GM23338 (cell line): ENCODE measurements at regions not wholly inside any gene's neighbourhood (a gene's known extent, or its start where the extent isn't known, plus 50 kb on each side); places are given as distances from the start of the nearest gene placed in this dataset.

Experiments used
- ATAC-seq: fragments of 200-7000 bp; cut with Tn5 transposase; 3 replicates; pipeline ENCODE4 v1.9.1; 2020
- DNase-seq: peaks from one replicate; pipeline ENCODE4 v3.0.0-alpha.2; 2015; ENCODE audit warnings: low spot score
- H2AFZ ChIP-seq: fragments of 200-600 bp; sonication (generic); 2 replicates; pipeline ENCODE4 v1.8.0; 2016; ENCODE audit warnings: antibody characterized with exemption, mild to moderate bottlenecking, moderate library complexity
- H3F3A ChIP-seq: fragments of 200-600 bp; sonication (generic); replicated peaks from 2 replicates; pipeline ENCODE4 v1.8.0; 2017; ENCODE audit warnings: antibody characterized with exemption, mixed run types, low read depth
- H3K27ac ChIP-seq: fragments of 200-600 bp; sonication (generic); 2 replicates; pipeline ENCODE4 v1.6.1; 2016; ENCODE audit warnings: low read depth
- H3K27me3 ChIP-seq: fragments of 200-600 bp; sonication (generic); 2 replicates; pipeline ENCODE4 v1.8.0; 2016; ENCODE audit warnings: mild to moderate bottlenecking, mixed run types, moderate library complexity; ENCODE audit not compliant: insufficient read depth
- H3K36me3 ChIP-seq: fragments of 200-600 bp; sonication (generic); 2 replicates; pipeline ENCODE4 v1.8.0; 2016; ENCODE audit warnings: mild to moderate bottlenecking; ENCODE audit not compliant: insufficient read depth
- H3K4me1 ChIP-seq: fragments of 200-600 bp; sonication (generic); 2 replicates; pipeline ENCODE4 v1.8.0; 2016; ENCODE audit warnings: mild to moderate bottlenecking, moderate library complexity; ENCODE audit not compliant: insufficient read depth
- H3K4me2 ChIP-seq: fragments of 200-600 bp; sonication (generic); 2 replicates; pipeline ENCODE4 v1.7.1; 2017; ENCODE audit warnings: mixed run types
- H3K4me3 ChIP-seq: fragments of 200-600 bp; sonication (generic); 2 replicates; pipeline ENCODE4 v1.6.1; 2016; ENCODE audit warnings: mixed run types
- H3K79me2 ChIP-seq: fragments of 200-600 bp; sonication (generic); replicated peaks from 2 replicates; pipeline ENCODE4 v1.8.0; 2017; ENCODE audit warnings: mild to moderate bottlenecking; ENCODE audit not compliant: insufficient read depth
- H3K9me2 ChIP-seq: fragments of 200-600 bp; sonication (generic); 2 replicates; pipeline ENCODE4 v1.8.0; 2017; ENCODE audit not compliant: insufficient read depth
- H4K20me1 ChIP-seq: fragments of 200-600 bp; sonication (generic); replicated peaks from 2 replicates; pipeline ENCODE4 v1.8.0; 2017; ENCODE audit warnings: mild to moderate bottlenecking; ENCODE audit not compliant: insufficient read depth
- H3K27ac Mint-ChIP-seq: 2 replicates; pipeline ENCODE4 v1.8.0; 2020; ENCODE audit warnings: inconsistent platforms, mild to moderate bottlenecking, moderate library complexity, mixed read lengths
- H3K27me3 Mint-ChIP-seq: 3 replicates; pipeline ENCODE4 v1.8.0; 2022; ENCODE audit warnings: low read depth, mild to moderate bottlenecking, moderate library complexity, mixed read lengths, inconsistent platforms; ENCODE audit not compliant: insufficient read depth, poor library complexity
- H3K36me3 Mint-ChIP-seq: 3 replicates; pipeline ENCODE4 v1.8.0; 2021; ENCODE audit warnings: low read depth, mild to moderate bottlenecking, inconsistent platforms, moderate library complexity, mixed read lengths
- H3K4me1 Mint-ChIP-seq: 3 replicates; pipeline ENCODE4 v1.8.0; 2020; ENCODE audit warnings: mild to moderate bottlenecking, inconsistent platforms, mixed read lengths
- H3K4me3 Mint-ChIP-seq: 3 replicates; pipeline ENCODE4 v1.8.0; 2021; ENCODE audit warnings: moderate library complexity, mild to moderate bottlenecking, inconsistent platforms, mixed read lengths
- H3K9me3 Mint-ChIP-seq: 3 replicates; pipeline ENCODE4 v1.8.0; 2020; ENCODE audit warnings: moderate library complexity, mild to moderate bottlenecking, inconsistent platforms, mixed read lengths
- CREB1 ChIP-seq: fragments of 250-450 bp; sonication (Bioruptor Pico); IDR thresholded peaks from 2 replicates; pipeline ENCODE4 v1.5.0; 2020; ENCODE audit warnings: low read depth, mild to moderate bottlenecking, moderate library complexity
- CTCF ChIP-seq, 2 experiments: fragments of 200-600 bp in 1 of 2; sonication (generic) in 1 of 2; conservative IDR thresholded peaks; 2 replicates each; pipeline versions ENCODE4 v1.5.1 to v1.6.1; 2016 to 2017; ENCODE audit warnings: antibody characterized with exemption in 2 of 2, low read depth in 2 of 2, mild to moderate bottlenecking in 2 of 2, moderate library complexity in 1 of 2
- ETS1 ChIP-seq: IDR thresholded peaks from 2 replicates; pipeline ENCODE4 v1.6.1; 2016; ENCODE audit warnings: antibody characterized with exemption
- EZH2 ChIP-seq: fragments of 200-600 bp; sonication (generic); IDR thresholded peaks from one replicate; pipeline ENCODE4 v1.8.0; 2017; ENCODE audit warnings: antibody characterized with exemption, mild to moderate bottlenecking, low read depth; ENCODE audit not compliant: unreplicated experiment
- EZH2phosphoT487 ChIP-seq: fragments of 200-600 bp; sonication (generic); IDR thresholded peaks from one replicate; pipeline ENCODE4 v1.8.1; 2018; ENCODE audit warnings: antibody characterized with exemption; ENCODE audit not compliant: unreplicated experiment
- JUNB ChIP-seq: IDR thresholded peaks from one replicate; pipeline ENCODE4 v1.6.1; 2016; ENCODE audit warnings: antibody characterized with exemption; ENCODE audit not compliant: unreplicated experiment
- NANOG ChIP-seq: IDR thresholded peaks from 2 replicates; pipeline ENCODE4 v1.6.1; 2016; ENCODE audit warnings: antibody characterized with exemption, borderline replicate concordance
- POLR2AphosphoS5 ChIP-seq: IDR thresholded peaks from 2 replicates; pipeline ENCODE4 v1.6.1; 2016; ENCODE audit warnings: antibody characterized with exemption, low read depth
- REST ChIP-seq: IDR thresholded peaks from one replicate; pipeline ENCODE4 v1.6.1; 2018; ENCODE audit warnings: antibody characterized with exemption; ENCODE audit not compliant: unreplicated experiment
- STAT1 ChIP-seq: IDR thresholded peaks from one replicate; pipeline ENCODE4 v1.6.1; 2016; ENCODE audit warnings: antibody characterized with exemption; ENCODE audit not compliant: unreplicated experiment
- ZNF114 ChIP-seq: fragments of 250-450 bp; sonication (Bioruptor Pico); IDR thresholded peaks from 2 replicates; pipeline ENCODE4 v1.5.0; 2020; ENCODE audit warnings: mild to moderate bottlenecking, moderate library complexity
- ZNF331 ChIP-seq: fragments of 250-450 bp; sonication (Bioruptor Pico); IDR thresholded peaks from 2 replicates; pipeline ENCODE4 v1.5.0; 2020; ENCODE audit warnings: low read depth, mild to moderate bottlenecking, moderate library complexity
- TF ChIP-seq, protein P1 (sequence below): fragments of 250-450 bp; sonication (Bioruptor Pico); IDR thresholded peaks from 2 replicates; pipeline ENCODE4 v1.5.0; 2020; ENCODE audit warnings: mild to moderate bottlenecking, moderate library complexity

GRCh38 chr12:58357511-58357910 lies 416.1 kb downstream of the ATP23 start:
- Mint-ChIP-seq H3K4me1 (no peaks in the 10 kb centered on the region), H3K27ac (no peak overlapping the region), H3K27me3 (peaks cover 8% of the 10 kb centered on the region), H3K36me3 (no peaks in the 10 kb centered on the region), H3K9me3 (peaks cover 2% of the 10 kb centered on the region; the same call in 1 of the 3 replicates), H3K4me3 (no peak overlapping the region)
- Histone ChIP-seq H3K27ac (no peak overlapping the region), H3K79me2 (no peaks in the 10 kb centered on the region), H4K20me1 (no peaks in the 10 kb centered on the region), H3F3A (no peaks in the 10 kb centered on the region), H2AFZ (no peak overlapping the region), H3K4me2 (no peak overlapping the region), H3K9me2 (0 out of 2 replicates have a peak, but pooled peaks cover 5% of the 10 kb centered on the region), H3K27me3 (no peaks in the 10 kb centered on the region), H3K4me3 (no peak overlapping the region), H3K4me1 (no peaks in the 10 kb centered on the region), H3K36me3 (no peaks in the 10 kb centered on the region)
- no peak for ATAC-seq
- DNase-seq, result no peak
- no peak for TF ChIP-seq POLR2AphosphoS5
- TF ChIP-seq CTCF (conservative IDR thresholded peaks at IDR 0.05; ENCODE audit: low read depth in 2 of 2), result no peak
- no peak for TF ChIP-seq EZH2phosphoT487
- TF ChIP-seq ETS1, result no peak
- TF ChIP-seq STAT1, result no peak
- TF ChIP-seq CREB1 (CRISPR knock-in tag), result no peak
- TF ChIP-seq, protein P1, sequence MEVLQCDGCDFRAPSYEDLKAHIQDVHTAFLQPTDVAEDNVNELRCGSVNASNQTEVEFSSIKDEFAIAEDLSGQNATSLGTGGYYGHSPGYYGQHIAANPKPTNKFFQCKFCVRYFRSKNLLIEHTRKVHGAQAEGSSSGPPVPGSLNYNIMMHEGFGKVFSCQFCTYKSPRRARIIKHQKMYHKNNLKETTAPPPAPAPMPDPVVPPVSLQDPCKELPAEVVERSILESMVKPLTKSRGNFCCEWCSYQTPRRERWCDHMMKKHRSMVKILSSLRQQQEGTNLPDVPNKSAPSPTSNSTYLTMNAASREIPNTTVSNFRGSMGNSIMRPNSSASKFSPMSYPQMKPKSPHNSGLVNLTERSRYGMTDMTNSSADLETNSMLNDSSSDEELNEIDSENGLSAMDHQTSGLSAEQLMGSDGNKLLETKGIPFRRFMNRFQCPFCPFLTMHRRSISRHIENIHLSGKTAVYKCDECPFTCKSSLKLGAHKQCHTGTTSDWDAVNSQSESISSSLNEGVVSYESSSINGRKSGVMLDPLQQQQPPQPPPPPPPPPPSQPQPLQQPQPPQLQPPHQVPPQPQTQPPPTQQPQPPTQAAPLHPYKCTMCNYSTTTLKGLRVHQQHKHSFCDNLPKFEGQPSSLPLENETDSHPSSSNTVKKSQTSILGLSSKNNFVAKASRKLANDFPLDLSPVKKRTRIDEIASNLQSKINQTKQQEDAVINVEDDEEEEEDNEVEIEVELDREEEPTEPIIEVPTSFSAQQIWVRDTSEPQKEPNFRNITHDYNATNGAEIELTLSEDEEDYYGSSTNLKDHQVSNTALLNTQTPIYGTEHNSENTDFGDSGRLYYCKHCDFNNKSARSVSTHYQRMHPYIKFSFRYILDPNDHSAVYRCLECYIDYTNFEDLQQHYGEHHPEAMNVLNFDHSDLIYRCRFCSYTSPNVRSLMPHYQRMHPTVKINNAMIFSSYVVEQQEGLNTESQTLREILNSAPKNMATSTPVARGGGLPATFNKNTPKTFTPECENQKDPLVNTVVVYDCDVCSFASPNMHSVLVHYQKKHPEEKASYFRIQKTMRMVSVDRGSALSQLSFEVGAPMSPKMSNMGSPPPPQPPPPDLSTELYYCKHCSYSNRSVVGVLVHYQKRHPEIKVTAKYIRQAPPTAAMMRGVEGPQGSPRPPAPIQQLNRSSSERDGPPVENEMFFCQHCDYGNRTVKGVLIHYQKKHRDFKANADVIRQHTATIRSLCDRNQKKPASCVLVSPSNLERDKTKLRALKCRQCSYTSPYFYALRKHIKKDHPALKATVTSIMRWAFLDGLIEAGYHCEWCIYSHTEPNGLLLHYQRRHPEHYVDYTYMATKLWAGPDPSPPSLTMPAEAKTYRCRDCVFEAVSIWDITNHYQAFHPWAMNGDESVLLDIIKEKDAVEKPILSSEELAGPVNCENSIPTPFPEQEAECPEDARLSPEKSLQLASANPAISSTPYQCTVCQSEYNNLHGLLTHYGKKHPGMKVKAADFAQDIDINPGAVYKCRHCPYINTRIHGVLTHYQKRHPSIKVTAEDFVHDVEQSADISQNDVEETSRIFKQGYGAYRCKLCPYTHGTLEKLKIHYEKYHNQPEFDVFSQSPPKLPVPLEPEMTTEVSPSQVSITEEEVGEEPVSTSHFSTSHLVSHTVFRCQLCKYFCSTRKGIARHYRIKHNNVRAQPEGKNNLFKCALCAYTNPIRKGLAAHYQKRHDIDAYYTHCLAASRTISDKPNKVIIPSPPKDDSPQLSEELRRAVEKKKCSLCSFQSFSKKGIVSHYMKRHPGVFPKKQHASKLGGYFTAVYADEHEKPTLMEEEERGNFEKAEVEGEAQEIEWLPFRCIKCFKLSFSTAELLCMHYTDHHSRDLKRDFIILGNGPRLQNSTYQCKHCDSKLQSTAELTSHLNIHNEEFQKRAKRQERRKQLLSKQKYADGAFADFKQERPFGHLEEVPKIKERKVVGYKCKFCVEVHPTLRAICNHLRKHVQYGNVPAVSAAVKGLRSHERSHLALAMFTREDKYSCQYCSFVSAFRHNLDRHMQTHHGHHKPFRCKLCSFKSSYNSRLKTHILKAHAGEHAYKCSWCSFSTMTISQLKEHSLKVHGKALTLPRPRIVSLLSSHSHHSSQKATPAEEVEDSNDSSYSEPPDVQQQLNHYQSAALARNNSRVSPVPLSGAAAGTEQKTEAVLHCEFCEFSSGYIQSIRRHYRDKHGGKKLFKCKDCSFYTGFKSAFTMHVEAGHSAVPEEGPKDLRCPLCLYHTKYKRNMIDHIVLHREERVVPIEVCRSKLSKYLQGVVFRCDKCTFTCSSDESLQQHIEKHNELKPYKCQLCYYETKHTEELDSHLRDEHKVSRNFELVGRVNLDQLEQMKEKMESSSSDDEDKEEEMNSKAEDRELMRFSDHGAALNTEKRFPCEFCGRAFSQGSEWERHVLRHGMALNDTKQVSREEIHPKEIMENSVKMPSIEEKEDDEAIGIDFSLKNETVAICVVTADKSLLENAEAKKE (CRISPR knock-in tag), result no peak
- TF ChIP-seq REST, result no peak
- TF ChIP-seq ZNF331 (CRISPR knock-in tag), result no peak
- no peak for TF ChIP-seq JUNB
- TF ChIP-seq NANOG, result no peak
- TF ChIP-seq ZNF114 (CRISPR knock-in tag), result no peak
- no peak for TF ChIP-seq EZH2
